Prostate gland (tissue), 2 donors: ENCODE measurements at regions not wholly inside any gene's neighbourhood (a gene's known extent, or its start where the extent isn't known, plus 50 kb on each side); places are given as distances from the start of the nearest gene placed in this dataset.

Source experiments
- CTCF ChIP-seq, 4 experiments: fragments of 200-600 bp in 2 of 4; fragments of 450-650 bp in 2 of 4; sonication (generic) in 2 of 4; IDR thresholded peaks; 1 replicate in 3 of 4; 2 replicates in 1 of 4; pipeline ENCODE4 v1.5.1; 2016 to 2019; ENCODE audit warnings: antibody characterized with exemption in 4 of 4, mild to moderate bottlenecking in 2 of 4, moderate library complexity in 2 of 4
- POLR2AphosphoS5 ChIP-seq: sonication (generic); formaldehyde crosslinking; IDR thresholded peaks from one replicate; pipeline ENCODE4 v1.6.1; 2017; ENCODE audit warnings: antibody characterized with exemption

- no peak for TF ChIP-seq POLR2AphosphoS5
- no peak for TF ChIP-seq CTCF (IDR thresholded peaks at IDR 0.05)
Measured at GRCh38 chr10:30151581-30152389, 92.4 kb upstream of the JCAD start.
